Neural cell (in vitro differentiated cells): ENCODE measurements at regions not wholly inside any gene's neighbourhood (a gene's known extent, or its start where the extent isn't known, plus 50 kb on each side); places are given as distances from the start of the nearest gene placed in this dataset.

Experiments
- H2AFZ ChIP-seq: fragments of 200-600, 300-800 bp; sonication (generic), shearing (Covaris generic); 2 replicates; pipeline ENCODE4 v1.6.0; 2014; ENCODE audit warnings: low read depth, mild to moderate bottlenecking, antibody characterized with exemption, low read length, moderate library complexity
- H3F3A ChIP-seq: fragments of 200-600 bp; shearing (Covaris generic); 2 replicates; pipeline ENCODE4 v1.6.1; 2016; ENCODE audit warnings: mild to moderate bottlenecking, moderate library complexity, mixed read lengths, antibody characterized with exemption, low read length; ENCODE audit not compliant: insufficient read depth, poor library complexity, severe bottlenecking
- H3K27ac ChIP-seq: fragments of 200-600, 300-800 bp; sonication (generic), shearing (Covaris generic); 2 replicates; pipeline ENCODE4 v1.5.1; 2014; ENCODE audit warnings: mild to moderate bottlenecking, low read length, moderate library complexity
- H3K27me3 ChIP-seq: fragments of 300-800, 200-600 bp; sonication (generic), shearing (Covaris generic); 2 replicates; pipeline ENCODE4 v1.6.0; 2014; ENCODE audit warnings: mild to moderate bottlenecking, low read depth, low read length, moderate library complexity; ENCODE audit not compliant: insufficient read depth
- H3K36me3 ChIP-seq: fragments of 300-800, 200-600 bp; sonication (generic), shearing (Covaris generic); 2 replicates; pipeline ENCODE4 v1.5.1; 2014; ENCODE audit warnings: mild to moderate bottlenecking, antibody characterized with exemption, low read length, moderate library complexity; ENCODE audit not compliant: insufficient read depth
- H3K4me2 ChIP-seq: fragments of 300-800, 200-600 bp; sonication (generic), shearing (Covaris generic); 2 replicates; pipeline ENCODE4 v1.6.0; 2014; ENCODE audit warnings: mild to moderate bottlenecking, low read length
- H3K4me3 ChIP-seq: fragments of 300-800, 200-600 bp; sonication (generic), shearing (Covaris generic); 2 replicates; pipeline ENCODE4 v1.5.1; 2014; ENCODE audit warnings: mild to moderate bottlenecking, low read length, moderate library complexity
- H3K79me2 ChIP-seq: fragments of 200-600 bp; shearing (Covaris generic); replicated peaks from 2 replicates; pipeline ENCODE4 v1.6.0; 2014; ENCODE audit warnings: mild to moderate bottlenecking, low read length, moderate library complexity; ENCODE audit not compliant: insufficient read depth
- H3K9ac ChIP-seq: fragments of 300-800, 200-600 bp; sonication (generic), shearing (Covaris generic); 2 replicates; pipeline ENCODE4 v1.6.1; 2016; ENCODE audit warnings: mild to moderate bottlenecking, low read length, mixed read lengths
- H3K9me2 ChIP-seq: fragments of 200-600 bp; shearing (Covaris generic); 2 replicates; pipeline ENCODE4 v1.6.1; 2016; ENCODE audit warnings: mild to moderate bottlenecking, low read length, mixed read lengths; ENCODE audit not compliant: insufficient read depth
- H3K9me3 ChIP-seq: fragments of 200-600, 300-800 bp; sonication (generic), shearing (Covaris generic); 2 replicates; pipeline ENCODE4 v1.6.1; 2016; ENCODE audit warnings: mild to moderate bottlenecking, mixed run types, low read length, moderate library complexity, mixed read lengths
- H4K20me1 ChIP-seq: fragments of 200-600 bp; shearing (Covaris generic); 2 replicates; pipeline ENCODE4 v1.6.1; 2016; ENCODE audit warnings: mild to moderate bottlenecking, mixed run types; ENCODE audit not compliant: insufficient read depth
- EP300 ChIP-seq: fragments of 450-650 bp; conservative IDR thresholded peaks from 2 replicates; pipeline ENCODE4 v1.6.1; 2014; ENCODE audit warnings: antibody characterized with exemption, mild to moderate bottlenecking, moderate library complexity; ENCODE audit not compliant: poor library complexity, severe bottlenecking
- EZH2 ChIP-seq: fragments of 200-600, 300-800 bp; shearing (Covaris generic), sonication (generic); IDR thresholded peaks from 2 replicates; pipeline ENCODE4 v1.6.1; 2014; ENCODE audit warnings: antibody characterized with exemption, low read length, borderline replicate concordance, mild to moderate bottlenecking; ENCODE audit not compliant: insufficient read depth, poor library complexity, severe bottlenecking
- MXI1 ChIP-seq: fragments of 450-650 bp; conservative IDR thresholded peaks from 2 replicates; pipeline ENCODE4 v1.6.1; 2014; ENCODE audit warnings: antibody characterized with exemption, mild to moderate bottlenecking; ENCODE audit not compliant: poor library complexity, severe bottlenecking
- POLR2AphosphoS5 ChIP-seq: IDR thresholded peaks from 2 replicates; pipeline ENCODE4 v1.6.1; 2012
- RAD21 ChIP-seq: fragments of 450-650 bp; conservative IDR thresholded peaks from 2 replicates; pipeline ENCODE4 v1.6.1; 2014; ENCODE audit warnings: antibody characterized with exemption, mild to moderate bottlenecking, moderate library complexity
- REST ChIP-seq: IDR thresholded peaks from 2 replicates; pipeline ENCODE4 v1.6.1; 2012; ENCODE audit warnings: borderline replicate concordance
- SMC3 ChIP-seq: fragments of 450-650 bp; conservative IDR thresholded peaks from 2 replicates; pipeline ENCODE4 v1.6.1; 2014; ENCODE audit warnings: antibody characterized with exemption, mild to moderate bottlenecking, moderate library complexity; ENCODE audit not compliant: poor library complexity
- TAF1 ChIP-seq: IDR thresholded peaks from 2 replicates; pipeline ENCODE4 v1.6.1; 2012; ENCODE audit warnings: low read depth
- TF ChIP-seq, protein P1 (sequence below): fragments of 450-650 bp; IDR thresholded peaks from 2 replicates; pipeline ENCODE4 v1.5.1; 2014; ENCODE audit warnings: antibody characterized with exemption, mild to moderate bottlenecking, moderate library complexity; ENCODE audit not compliant: poor library complexity, severe bottlenecking

DNA sequence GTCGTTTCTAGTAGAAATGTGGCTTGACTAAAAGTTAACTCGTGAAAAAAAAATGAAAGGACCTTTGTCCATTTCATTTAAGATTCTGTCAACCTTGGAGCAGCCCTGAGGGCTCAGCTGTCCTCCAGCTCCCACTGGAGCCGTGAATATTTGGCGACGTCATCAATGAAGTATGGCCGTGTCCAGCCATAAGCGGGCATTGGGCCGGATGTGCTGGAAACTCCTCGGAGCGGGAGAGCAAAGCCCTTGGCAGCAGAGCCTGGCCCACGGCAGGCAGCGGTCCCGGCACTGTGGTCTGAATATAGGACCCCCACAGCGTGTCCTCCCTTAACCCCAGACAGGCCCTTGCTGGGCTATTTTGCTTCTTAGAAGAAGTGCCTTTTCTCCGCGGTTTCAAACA is 50.0 kb downstream of the JAKMIP3 start:
- Histone ChIP-seq H2AFZ (no peak overlapping the region), H3K9ac (no peak overlapping the region), H3K27me3 (no peaks in the 10 kb centered on the region), H4K20me1 (no peaks in the 10 kb centered on the region), H3K9me2 (no peaks in the 10 kb centered on the region), H3K36me3 (no peaks in the 10 kb centered on the region), H3K9me3 (no peaks in the 10 kb centered on the region), H3K4me3 (no peak overlapping the region), H3K4me2 (no peak overlapping the region), H3K27ac (no peak overlapping the region), H3K79me2 (no peaks in the 10 kb centered on the region), H3F3A (no peaks in the 10 kb centered on the region)
- TF ChIP-seq EZH2 (no peak), MXI1 (no peak), SMC3 (no peak), EP300 (no peak), REST (no peak), POLR2AphosphoS5 (no peak), RAD21 (no peak), TAF1 (no peak)
- TF ChIP-seq, protein P1, sequence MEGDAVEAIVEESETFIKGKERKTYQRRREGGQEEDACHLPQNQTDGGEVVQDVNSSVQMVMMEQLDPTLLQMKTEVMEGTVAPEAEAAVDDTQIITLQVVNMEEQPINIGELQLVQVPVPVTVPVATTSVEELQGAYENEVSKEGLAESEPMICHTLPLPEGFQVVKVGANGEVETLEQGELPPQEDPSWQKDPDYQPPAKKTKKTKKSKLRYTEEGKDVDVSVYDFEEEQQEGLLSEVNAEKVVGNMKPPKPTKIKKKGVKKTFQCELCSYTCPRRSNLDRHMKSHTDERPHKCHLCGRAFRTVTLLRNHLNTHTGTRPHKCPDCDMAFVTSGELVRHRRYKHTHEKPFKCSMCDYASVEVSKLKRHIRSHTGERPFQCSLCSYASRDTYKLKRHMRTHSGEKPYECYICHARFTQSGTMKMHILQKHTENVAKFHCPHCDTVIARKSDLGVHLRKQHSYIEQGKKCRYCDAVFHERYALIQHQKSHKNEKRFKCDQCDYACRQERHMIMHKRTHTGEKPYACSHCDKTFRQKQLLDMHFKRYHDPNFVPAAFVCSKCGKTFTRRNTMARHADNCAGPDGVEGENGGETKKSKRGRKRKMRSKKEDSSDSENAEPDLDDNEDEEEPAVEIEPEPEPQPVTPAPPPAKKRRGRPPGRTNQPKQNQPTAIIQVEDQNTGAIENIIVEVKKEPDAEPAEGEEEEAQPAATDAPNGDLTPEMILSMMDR: no peak

- H3K36me3 ChIP-seq: no peaks in the 10 kb centered on the region
- no peaks in the 10 kb centered on the region for H3K9me2 ChIP-seq
- no peaks in the 10 kb centered on the region for H3F3A ChIP-seq
- H3K79me2 ChIP-seq: no peaks in the 10 kb centered on the region
- H3K9me3 ChIP-seq: no peaks in the 10 kb centered on the region
- H4K20me1 ChIP-seq: no peaks in the 10 kb centered on the region
- no peak overlapping the region for H3K27ac ChIP-seq
- no peaks in the 10 kb centered on the region for H3K27me3 ChIP-seq
- H3K4me2 ChIP-seq: no peak overlapping the region
- no peak overlapping the region for H3K4me3 ChIP-seq
- no peak overlapping the region for H2AFZ ChIP-seq
- TF ChIP-seq RAD21 (no peak), REST (no peak), TAF1 (no peak), MXI1 (no peak), SMC3 (no peak), EZH2 (no peak), EP300 (no peak), POLR2AphosphoS5 (no peak)
- TF ChIP-seq, protein P1: no peak
- no peak overlapping the region for H3K9ac ChIP-seq
These were observed 51.4 kb downstream of the JAKMIP3 start for GRCh38 chr10:132117146-132117545.
